GM19351 (cell line): ENCODE measurements at regions not wholly inside any gene's neighbourhood (a gene's known extent, or its start where the extent isn't known, plus 50 kb on each side); places are given as distances from the start of the nearest gene placed in this dataset.
"Not testable (repeated sequence)": the region's sequence is repeated elsewhere in the genome, so short reads cannot be mapped to it uniquely, and the experiment has no call there.

Experiments
- ATAC-seq: cut with Tn5 transposase; IDR thresholded peaks from one replicate; pipeline ENCODE4 v1.9.1; 2021; ENCODE audit warnings: mild to moderate bottlenecking, moderate library complexity; ENCODE audit not compliant: unreplicated experiment

DNA sequence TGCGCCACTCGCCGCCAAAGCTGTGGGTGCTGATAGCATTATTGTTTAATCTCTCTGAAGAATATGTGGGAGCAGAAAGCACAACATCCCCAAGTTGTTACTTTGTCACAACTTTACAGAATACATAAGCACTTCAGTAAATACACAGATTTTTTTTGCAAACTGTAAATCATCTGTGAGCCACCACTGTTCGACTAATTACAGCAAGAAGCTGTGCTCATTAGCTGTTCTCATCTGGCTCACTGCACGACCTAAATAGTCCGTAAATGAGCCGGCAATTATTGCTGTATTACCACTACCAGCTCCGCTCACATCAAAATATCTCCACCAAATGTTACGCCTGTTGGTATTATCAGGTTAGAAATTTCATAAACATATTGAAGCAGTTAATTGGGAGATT is 228.9 kb upstream of the PRKD1 start:
- ATAC-seq, result no peak

GRCh38 chr14:30158299-30158698 is 230.7 kb upstream of the PRKD1 start:
- no peak for ATAC-seq

DNA sequence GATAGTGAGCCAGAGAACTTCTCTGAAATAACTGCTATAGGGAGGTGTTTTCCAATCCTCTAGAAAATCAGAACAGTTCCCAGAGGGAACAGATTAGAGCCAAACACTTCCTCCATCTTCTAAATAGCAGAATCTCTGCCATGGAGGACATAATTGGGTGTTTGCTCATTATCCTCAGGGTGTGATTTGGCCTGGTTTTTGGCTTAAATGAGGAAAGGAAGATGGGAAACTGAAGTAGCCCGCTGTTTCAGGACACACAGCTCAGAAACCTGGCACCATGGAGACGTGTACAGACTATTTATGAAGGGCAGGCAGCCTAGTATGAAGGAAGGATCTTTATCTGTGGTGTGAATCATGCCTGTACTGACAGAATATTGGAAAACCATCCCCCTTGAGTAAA is 231.7 kb upstream of the PRKD1 start:
- no peak for ATAC-seq

GRCh38 chr14:30160608-30161007 is 233.0 kb upstream of the PRKD1 start:
- ATAC-seq, result no peak

GRCh38 chr14:30162066-30162465 is 234.4 kb upstream of the PRKD1 start:
- ATAC-seq, result no peak

GRCh38 chr14:30165255-30165654 is 237.6 kb upstream of the PRKD1 start:
- ATAC-seq, result no peak

DNA sequence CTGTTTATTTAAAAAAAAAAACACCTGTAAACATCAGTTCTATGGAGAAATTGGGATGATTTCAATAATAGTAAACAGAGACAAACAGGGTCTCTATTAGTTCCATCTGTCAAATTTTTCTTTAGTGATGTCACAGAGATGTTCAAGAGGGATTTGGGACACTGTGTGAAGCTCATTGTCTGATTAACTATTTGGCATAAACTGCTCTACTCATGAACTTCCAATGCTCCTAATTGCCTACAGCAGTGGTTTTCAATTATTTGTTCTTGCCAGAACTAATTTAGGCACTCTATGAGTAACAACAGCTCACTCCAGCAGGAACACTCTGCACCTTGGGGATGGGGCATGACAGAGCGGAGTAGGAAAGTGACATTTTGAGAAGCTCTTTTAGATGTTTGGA is 250.1 kb upstream of the PRKD1 start:
- ATAC-seq, result no peak

DNA sequence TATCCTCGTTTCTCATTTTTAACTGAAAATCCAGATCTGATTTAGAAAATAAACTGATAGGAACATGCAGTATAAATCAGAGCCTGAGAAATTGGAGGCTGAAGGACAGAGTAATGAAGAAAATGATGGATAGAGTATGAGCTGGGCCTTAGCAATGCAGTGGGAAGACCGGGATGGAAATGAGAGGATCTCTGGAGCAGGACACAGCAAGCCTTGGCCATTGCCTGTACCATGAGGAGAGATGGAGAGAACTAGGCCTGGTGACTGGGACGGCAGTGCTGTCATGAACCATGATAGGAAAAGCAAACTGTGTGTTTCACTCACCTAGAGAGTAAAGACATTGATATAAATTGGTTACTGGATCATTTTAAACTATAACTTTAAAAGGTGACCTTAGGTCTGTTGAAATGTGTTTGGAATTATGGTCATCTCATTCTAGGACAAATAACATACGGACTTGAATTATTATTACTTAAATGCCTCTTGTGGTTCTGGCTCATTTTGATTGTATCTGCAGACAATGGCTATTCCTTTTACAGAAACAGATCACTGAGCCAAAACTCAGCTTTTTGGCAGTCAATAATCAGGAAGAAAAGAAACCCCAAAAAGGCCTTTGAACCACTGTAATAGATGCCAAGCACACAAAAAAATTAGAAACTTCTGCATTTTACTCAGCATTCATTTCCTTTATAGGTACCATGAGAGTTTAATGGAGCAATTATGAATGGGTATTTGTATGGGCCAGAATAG is 251.9 kb upstream of the PRKD1 start:
- no peak for ATAC-seq

DNA sequence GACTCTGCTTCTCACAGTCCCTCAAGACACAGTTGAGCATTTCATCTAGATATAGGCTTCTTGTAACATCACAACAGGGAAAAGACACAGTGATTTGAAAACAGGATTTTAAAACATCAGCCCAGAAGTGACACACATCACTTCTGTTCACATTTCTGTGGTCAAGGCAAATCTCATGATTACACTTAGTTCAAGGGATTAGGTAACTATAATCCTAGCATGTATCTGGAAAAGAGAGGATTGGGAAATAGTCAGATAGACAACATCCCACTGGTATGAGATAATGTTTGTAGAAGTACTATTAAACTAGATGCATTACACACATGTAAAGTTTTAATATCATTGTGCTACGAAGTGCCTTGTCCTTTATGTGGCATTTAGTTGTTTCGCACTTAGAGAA is 252.6 kb upstream of the PRKD1 start:
- no peak for ATAC-seq

GRCh38 chr14:30185832-30186231 is 258.2 kb upstream of the PRKD1 start:
- ATAC-seq, result no peak

GRCh38 chr14:30191639-30192279 is 264.1 kb upstream of the PRKD1 start:
- no peak for ATAC-seq

DNA sequence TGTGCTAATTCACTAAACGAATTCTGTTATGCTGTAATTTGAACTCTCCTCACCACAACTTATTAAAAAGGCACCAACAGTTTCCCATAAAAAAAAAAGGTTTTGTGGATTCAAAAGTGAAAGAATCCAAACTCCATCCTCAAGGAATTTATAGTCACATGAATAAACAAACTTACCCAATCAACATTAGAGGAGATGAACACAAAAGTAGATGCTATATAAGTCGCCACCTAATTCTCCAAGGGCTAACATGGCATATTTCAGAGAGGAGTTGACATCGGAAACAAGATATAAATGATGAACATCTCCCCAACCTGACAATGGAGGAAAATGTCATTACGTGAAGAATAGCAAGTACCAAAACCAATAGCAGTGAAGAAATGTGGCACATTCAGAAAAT is 265.5 kb upstream of the PRKD1 start:
- no peak for ATAC-seq

GRCh38 chr14:30193845-30194501 is 266.3 kb upstream of the PRKD1 start:
- no peak for ATAC-seq

DNA sequence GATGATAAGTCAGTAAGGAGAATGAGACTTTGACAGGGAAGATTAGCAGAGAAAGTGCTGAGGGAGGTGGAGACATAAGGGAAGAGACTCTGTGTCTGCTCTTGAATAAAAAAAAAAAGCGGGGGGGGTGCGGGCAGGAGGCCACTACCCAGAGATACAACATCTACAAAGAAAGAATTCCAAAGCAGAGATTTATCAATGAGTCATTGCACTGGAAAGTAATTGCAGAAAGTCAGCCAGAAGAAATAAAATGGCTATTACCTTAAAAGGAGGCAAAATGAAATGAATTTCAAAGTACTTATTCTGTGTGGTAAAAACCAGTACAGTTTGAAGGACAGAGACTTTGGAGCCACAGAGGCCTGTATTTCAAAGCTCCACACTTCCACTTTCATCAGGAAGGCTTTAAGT is 267.1 kb upstream of the PRKD1 start:
- ATAC-seq, result no peak

GRCh38 chr14:30195941-30196340 is 268.3 kb upstream of the PRKD1 start:
- ATAC-seq, result no peak

DNA sequence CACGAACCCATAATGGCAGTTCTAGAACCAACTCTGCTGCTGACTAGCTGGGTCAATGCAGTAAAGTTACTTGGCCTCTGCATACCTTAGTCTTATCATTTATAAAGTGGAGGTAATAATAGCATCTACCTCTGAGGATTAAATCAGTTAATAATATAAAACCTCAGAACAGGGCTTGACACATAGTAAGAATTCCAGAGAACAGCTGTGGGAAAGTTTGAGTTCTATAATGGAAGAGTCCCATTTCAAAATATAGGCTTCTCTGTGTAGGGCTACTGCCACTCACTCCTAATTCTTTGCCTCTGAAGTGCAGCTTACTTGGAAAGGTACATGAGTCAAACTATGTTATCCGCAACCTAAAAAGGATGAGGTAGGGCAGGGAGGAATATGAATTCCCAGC is 269.2 kb upstream of the PRKD1 start:
- ATAC-seq, result no peak

DNA sequence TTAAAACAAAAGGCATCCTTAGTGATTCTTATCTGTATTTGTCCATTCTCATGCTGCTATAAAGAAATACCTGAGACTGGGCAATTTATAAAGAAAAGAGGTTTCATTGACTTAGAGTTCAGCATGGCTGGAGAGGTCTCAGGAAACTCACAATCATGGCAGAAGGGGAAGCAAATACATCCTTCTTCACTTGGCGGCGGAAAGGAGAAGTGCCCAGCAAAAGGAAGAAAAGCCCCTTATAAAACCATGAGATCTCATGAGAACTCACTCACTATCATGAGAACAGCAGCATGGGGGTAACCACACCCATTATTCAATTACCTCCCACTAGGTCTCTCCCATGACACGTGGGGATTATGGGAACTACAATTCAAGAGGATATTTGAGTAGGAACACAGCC is 271.1 kb upstream of the PRKD1 start:
- ATAC-seq, result not testable (repeated sequence)

DNA sequence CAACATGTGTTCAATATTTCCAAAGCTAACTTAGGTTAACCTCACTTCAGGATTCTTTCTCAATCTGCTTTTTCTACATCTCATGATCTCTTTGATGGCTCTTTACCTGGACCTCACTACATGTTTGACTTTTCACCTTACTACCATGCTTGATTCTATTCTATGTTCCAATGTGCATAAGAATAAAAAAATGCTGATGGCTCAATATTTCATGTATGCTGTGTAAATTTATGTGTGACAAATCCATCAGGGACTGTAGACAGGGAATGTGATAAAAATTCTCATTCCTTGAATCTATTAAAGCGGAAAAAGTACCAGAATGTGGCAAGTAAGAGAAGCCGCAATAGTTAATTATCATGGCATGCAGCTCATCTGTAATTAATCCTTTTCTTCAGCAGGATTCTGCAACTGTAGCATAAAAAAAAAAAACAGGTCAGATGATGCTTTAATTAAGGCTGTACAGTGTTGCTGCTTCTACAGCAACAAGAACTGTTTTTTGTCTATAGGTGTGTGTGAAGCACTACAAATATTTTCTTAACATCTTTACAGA is 276.9 kb upstream of the PRKD1 start:
- ATAC-seq, result no peak

GRCh38 chr14:30209136-30209535 is 281.5 kb upstream of the PRKD1 start:
- no peak for ATAC-seq

DNA sequence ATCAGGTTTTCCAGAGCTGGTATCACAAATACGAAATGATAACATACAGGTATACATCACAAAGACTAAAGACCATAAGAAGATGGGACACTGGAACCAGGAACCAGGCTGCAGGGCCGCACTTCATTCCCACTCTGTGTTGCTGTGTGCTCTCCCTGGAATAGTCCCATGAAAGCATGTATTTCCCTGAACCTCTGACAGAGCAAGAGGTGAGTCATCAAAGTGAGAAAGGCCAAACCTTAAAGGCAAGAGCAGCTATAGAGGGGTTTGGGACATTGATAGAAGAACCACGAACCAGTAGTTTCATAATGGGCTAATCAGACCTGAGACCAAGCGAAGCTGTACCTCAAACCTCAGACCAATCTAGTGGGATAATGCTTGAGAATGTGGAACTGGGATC is 283.0 kb upstream of the PRKD1 start:
- no peak for ATAC-seq

DNA sequence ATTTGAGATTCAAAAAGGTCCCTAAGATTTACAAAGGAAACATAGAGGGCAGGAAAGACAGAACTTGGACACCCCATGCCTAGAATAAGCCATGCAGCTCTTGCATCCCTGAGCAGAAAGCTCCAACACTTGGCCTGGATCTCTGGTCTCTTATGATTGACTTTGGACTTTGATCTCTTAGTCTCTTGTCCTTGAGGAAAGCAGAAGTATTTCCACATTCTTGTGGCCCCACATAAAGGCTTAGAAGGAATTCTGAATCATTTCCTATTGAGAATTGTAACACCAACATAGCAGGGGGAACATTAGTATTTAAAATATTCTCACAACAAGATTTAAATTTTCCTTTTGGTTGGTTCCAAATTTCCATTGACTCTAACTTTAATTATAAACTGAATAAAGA is 283.7 kb upstream of the PRKD1 start:
- no peak for ATAC-seq

DNA sequence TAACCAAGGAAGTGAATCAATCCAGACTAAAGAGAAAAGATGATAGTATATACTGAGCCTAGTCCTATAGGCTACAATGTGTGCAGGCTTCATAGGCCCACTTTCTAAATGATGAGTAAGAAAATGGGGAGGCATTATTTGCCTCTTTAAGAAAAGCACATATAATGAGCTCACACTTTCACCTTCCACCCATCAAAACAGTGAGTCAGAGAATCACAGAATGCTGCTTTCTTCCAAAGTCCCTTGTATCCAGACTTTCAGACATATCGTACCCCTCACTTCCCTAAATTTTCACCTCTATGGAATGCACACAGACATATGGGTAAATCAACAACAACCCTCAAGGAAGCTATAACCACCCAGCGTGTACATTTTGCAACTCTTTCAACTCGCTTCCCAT is 286.4 kb upstream of the PRKD1 start:
- ATAC-seq, result no peak
